Thyroid gland (tissue), 4 donors: ENCODE measurements at regions not wholly inside any gene's neighbourhood (a gene's known extent, or its start where the extent isn't known, plus 50 kb on each side); places are given as distances from the start of the nearest gene placed in this dataset.
"Not testable (repeated sequence)": the region's sequence is repeated elsewhere in the genome, so short reads cannot be mapped to it uniquely, and the experiment has no call there.

Source experiments
- DNase-seq, 2 donors: peaks; one replicate each; pipeline ENCODE4 v3.0.0-alpha.2; 2019
- H3K27ac ChIP-seq, 3 donors: fragments of 200-600 bp; sonication (generic); 1 replicate in 2 of 3; 2 replicates in 1 of 3; pipeline ENCODE4 v1.5.1; 2016 to 2019; ENCODE audit warnings: mild to moderate bottlenecking in 1 of 3, moderate library complexity in 1 of 3
- H3K27me3 ChIP-seq: fragments of 200-600 bp; sonication (generic); one replicate; pipeline ENCODE4 v1.5.1; 2019
- H3K36me3 ChIP-seq, 2 donors: fragments of 200-600 bp; sonication (generic); one replicate each; pipeline ENCODE4 v1.5.1; 2016 to 2019
- H3K4me1 ChIP-seq, 2 donors: fragments of 200-600 bp; sonication (generic); one replicate each; pipeline ENCODE4 v1.5.1; 2017 to 2019
- H3K4me3 ChIP-seq, 3 donors: fragments of 200-600 bp; sonication (generic); replicated peaks in 1 of 3; 1 replicate in 2 of 3; 2 replicates in 1 of 3; pipeline ENCODE4 v1.5.1; 2016; ENCODE audit warnings: mild to moderate bottlenecking in 1 of 3
- H3K9me3 ChIP-seq: fragments of 200-600 bp; sonication (generic); one replicate; pipeline ENCODE4 v1.5.1; 2017
- CTCF ChIP-seq, 6 experiments: fragments of 200-600 bp in 3 of 6; fragments of 450-650 bp in 3 of 6; sonication (generic) in 3 of 6; IDR thresholded peaks; one replicate each; pipeline ENCODE4 v1.5.1; 2016 to 2019; ENCODE audit warnings: antibody characterized with exemption in 6 of 6, mild to moderate bottlenecking in 2 of 6, inconsistent platforms in 1 of 6, moderate library complexity in 1 of 6
- POLR2A ChIP-seq, 2 donors: fragments of 450-650 bp; IDR thresholded peaks; one replicate each; pipeline ENCODE4 v1.6.1; 2017; ENCODE audit warnings: antibody characterized with exemption in 2 of 2, mild to moderate bottlenecking in 2 of 2, moderate library complexity in 1 of 2
- WGBS, 2 donors: methylation state at CpG; one replicate each; pipeline ENCODE4 v1.1.5; 2017; 5-methylcytosine and 5-hydroxymethylcytosine counted together
- intact Hi-C: fragments of 100-400 bp; cut with DNase I; formaldehyde crosslinking; loops from one replicate; pipeline ENCODE4 v1.15.1; 2023

- Histone ChIP-seq H3K4me3 (no peak overlapping the region), H3K27ac (peak overlapping the region; percentile 85), H3K27me3 (no peaks in the 10 kb centered on the region), H3K36me3 (no peaks in the 10 kb centered on the region), H3K9me3 (no peaks in the 10 kb centered on the region), H3K4me1 (peaks cover 19 to 52% of the 10 kb centered on the region in 2 donors)
- DNase-seq = peak; percentile 41 to 44
- intact Hi-C loops = no loop called here
- TF ChIP-seq POLR2A (IDR thresholded peaks at IDR 0.05) = no peak
- TF ChIP-seq CTCF (IDR thresholded peaks at IDR 0.05) = no peak
- WGBS, 2 donors = 31 to 35% methylated on average over 4 of the region's 4 CpGs
Measured at GRCh38 chr5:56733580-56733979, 81.8 kb upstream of the MAP3K1 start.

GRCh38 chr5:56732121-56732520 is 83.2 kb upstream of the MAP3K1 start:
- intact Hi-C loops = no loop called here
- no peak for DNase-seq
- peaks cover 20 to 47% of the 10 kb centered on the region in 2 donors for H3K4me1 ChIP-seq
- H3K36me3 ChIP-seq = no peaks in the 10 kb centered on the region
- TF ChIP-seq POLR2A (IDR thresholded peaks at IDR 0.05) (no peak), CTCF (IDR thresholded peaks at IDR 0.05) (no peak)
- WGBS, 2 donors = 92 to 94% methylated on average over 6 of the region's 6 CpGs
- H3K4me3 ChIP-seq = no peak overlapping the region
- H3K27me3 ChIP-seq = no peaks in the 10 kb centered on the region
- H3K9me3 ChIP-seq = no peaks in the 10 kb centered on the region
- peak overlapping the region in 2 of 3 donors; percentile 85 for H3K27ac ChIP-seq

- WGBS, 2 donors = 93 to 96% methylated on average over 2 of the region's 2 CpGs
- DNase-seq, H3K36me3 ChIP-seq, H3K4me3 ChIP-seq, intact Hi-C loops, H3K27ac ChIP-seq, H3K27me3 ChIP-seq, H3K9me3 ChIP-seq: not testable (repeated sequence)
- peaks cover 27 to 53% of the 10 kb centered on the region in 2 donors for H3K4me1 ChIP-seq
Measured at GRCh38 chr5:56731473-56731872, 83.9 kb upstream of the MAP3K1 start.

GRCh38 chr5:56729488-56729887 is 85.9 kb upstream of the MAP3K1 start:
- Histone ChIP-seq H3K27ac (no peak overlapping the region), H3K4me1 (peaks cover 26 to 43% of the 10 kb centered on the region in 2 donors), H3K36me3 (no peaks in the 10 kb centered on the region), H3K27me3 (no peaks in the 10 kb centered on the region), H3K9me3 (no peaks in the 10 kb centered on the region), H3K4me3 (no peak overlapping the region)
- 90 to 100% methylated on average over 1 of the region's 1 CpG for WGBS, 2 donors
- intact Hi-C loops = no loop called here
- TF ChIP-seq POLR2A (IDR thresholded peaks at IDR 0.05) = no peak
- no peak for TF ChIP-seq CTCF (IDR thresholded peaks at IDR 0.05)
- no peak for DNase-seq

GRCh38 chr5:56725711-56726411 is 89.5 kb upstream of the MAP3K1 start:
- peak in 1 of 2 donors; percentile 38 for TF ChIP-seq POLR2A (IDR thresholded peaks at IDR 0.05)
- TF ChIP-seq CTCF (IDR thresholded peaks at IDR 0.05) = no peak
- 36 to 38% methylated on average over 8 of the region's 8 CpGs for WGBS, 2 donors

GRCh38 chr5:56724857-56725256 is 90.5 kb upstream of the MAP3K1 start:
- 96 to 98% methylated on average over 4 of the region's 4 CpGs for WGBS, 2 donors
- intact Hi-C loops = not testable (repeated sequence)

More at GRCh38 chr5:56725711-56726411, 89.5 kb upstream of the MAP3K1 start:
- Histone ChIP-seq H3K27ac (peak overlapping the region; percentile 16 to 81 (median 77)), H3K9me3 (no peaks in the 10 kb centered on the region), H3K27me3 (no peaks in the 10 kb centered on the region), H3K4me3 (no peak overlapping the region), H3K36me3 (no peaks in the 10 kb centered on the region), H3K4me1 (peaks cover 18 to 19% of the 10 kb centered on the region in 2 donors)
- peak; percentile 59 to 69 for DNase-seq
- intact Hi-C loops = no loop called here

More at GRCh38 chr5:56724857-56725256, 90.5 kb upstream of the MAP3K1 start:
- not testable (repeated sequence) for DNase-seq, H3K36me3 ChIP-seq, H3K4me3 ChIP-seq, H3K27me3 ChIP-seq, H3K9me3 ChIP-seq
- H3K27ac ChIP-seq = peak overlapping the region; percentile 16 to 81 (median 77)
- H3K4me1 ChIP-seq = peaks cover 18 to 19% of the 10 kb centered on the region in 2 donors
